Peyer's patch (tissue), 4 donors: ENCODE measurements at regions not wholly inside any gene's neighbourhood (a gene's known extent, or its start where the extent isn't known, plus 50 kb on each side); places are given as distances from the start of the nearest gene placed in this dataset.
"Not testable (repeated sequence)": the region's sequence is repeated elsewhere in the genome, so short reads cannot be mapped to it uniquely, and the experiment has no call there.

Experiments
- CTCF ChIP-seq, 6 experiments: fragments of 450-650 bp in 4 of 6; fragments of 200-600 bp in 2 of 6; sonication (generic) in 1 of 6; IDR thresholded peaks; one replicate each; pipeline ENCODE4 v1.5.1; 2017 to 2019; ENCODE audit warnings: antibody characterized with exemption in 6 of 6, mild to moderate bottlenecking in 3 of 6, moderate library complexity in 1 of 6
- POLR2A ChIP-seq, 2 donors: fragments of 450-650 bp; IDR thresholded peaks; one replicate each; pipeline ENCODE4 v1.5.1; 2017; ENCODE audit warnings: antibody characterized with exemption in 2 of 2, mild to moderate bottlenecking in 2 of 2, moderate library complexity in 2 of 2

DNA sequence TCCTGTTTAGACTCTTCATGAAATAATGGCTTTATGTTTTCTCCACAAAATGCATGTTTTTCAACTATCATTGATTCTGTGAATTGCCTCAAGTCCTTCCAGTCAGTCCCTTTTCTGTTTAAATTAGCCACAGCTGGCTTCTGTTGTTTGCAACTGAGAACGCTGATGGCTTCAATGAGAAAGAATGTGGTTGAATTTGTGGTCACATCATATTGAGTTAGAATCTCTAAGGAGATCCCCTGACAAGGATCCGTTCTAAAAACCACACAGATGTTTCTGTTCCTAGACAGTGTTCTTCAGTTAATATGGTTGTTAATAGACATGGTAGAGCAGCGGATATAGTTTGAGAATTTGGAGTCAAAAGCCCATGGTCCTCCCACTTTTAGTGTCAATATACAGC, 323.6 kb upstream of the NOTCH2NLA start:
- not testable (repeated sequence) for TF ChIP-seq CTCF, POLR2A (IDR thresholded peaks at IDR 0.05)
